DMS79 (cell line): ENCODE measurements at regions not wholly inside any gene's neighbourhood (a gene's known extent, or its start where the extent isn't known, plus 50 kb on each side); places are given as distances from the start of the nearest gene placed in this dataset.
"Not testable (repeated sequence)": the region's sequence is repeated elsewhere in the genome, so short reads cannot be mapped to it uniquely, and the experiment has no call there.

Source experiments
- DNase-seq: peaks from one replicate; lab custom pipeline; 2025; lab: John Stamatoyannopoulos, UW

- no peak for DNase-seq
Observed at GRCh38 chr2:39929531-39929930, 150.5 kb upstream of the THUMPD2 start.

DNA sequence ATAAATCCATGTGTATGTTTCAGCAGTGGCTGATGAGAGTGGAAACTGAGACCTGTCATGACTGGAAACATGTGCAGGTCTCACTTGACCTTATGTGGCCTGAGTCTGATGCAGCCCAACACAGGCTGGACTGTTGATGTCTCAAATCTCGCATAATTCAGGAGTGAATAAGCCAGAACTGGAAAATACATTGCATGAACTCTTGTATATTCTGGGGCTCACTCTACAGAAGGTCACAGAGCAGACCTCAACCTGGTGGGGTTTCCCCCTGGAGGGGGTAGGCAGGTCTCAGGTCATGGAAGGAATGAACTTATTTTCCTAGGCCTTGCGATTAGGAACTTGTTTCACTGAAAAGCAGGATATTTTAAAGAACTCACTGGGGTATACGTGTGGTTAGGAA is 146.3 kb upstream of the THUMPD2 start:
- DNase-seq: no peak

DNA sequence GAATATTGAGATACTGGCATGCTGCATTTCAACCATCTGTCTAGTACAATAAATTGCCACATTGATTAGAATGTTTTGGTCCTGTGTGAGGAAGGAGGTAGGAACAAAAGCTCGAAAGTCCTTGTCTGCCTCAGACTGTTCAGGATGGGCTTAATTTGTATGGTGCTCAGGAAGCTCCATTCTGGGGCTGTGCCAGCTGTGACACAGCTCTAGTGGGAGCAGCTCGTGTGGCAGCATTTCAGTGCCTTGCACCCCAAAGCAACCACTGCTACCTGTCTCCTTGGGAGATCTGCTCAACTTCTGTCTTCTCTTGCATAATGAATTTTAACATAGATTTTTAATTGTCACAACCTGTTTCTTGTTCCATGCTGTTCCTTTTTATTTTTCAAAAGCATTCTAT is 144.4 kb upstream of the THUMPD2 start:
- DNase-seq: no peak

- no peak for DNase-seq
Observed at GRCh38 chr2:39922679-39923405, 143.8 kb upstream of the THUMPD2 start.

DNA sequence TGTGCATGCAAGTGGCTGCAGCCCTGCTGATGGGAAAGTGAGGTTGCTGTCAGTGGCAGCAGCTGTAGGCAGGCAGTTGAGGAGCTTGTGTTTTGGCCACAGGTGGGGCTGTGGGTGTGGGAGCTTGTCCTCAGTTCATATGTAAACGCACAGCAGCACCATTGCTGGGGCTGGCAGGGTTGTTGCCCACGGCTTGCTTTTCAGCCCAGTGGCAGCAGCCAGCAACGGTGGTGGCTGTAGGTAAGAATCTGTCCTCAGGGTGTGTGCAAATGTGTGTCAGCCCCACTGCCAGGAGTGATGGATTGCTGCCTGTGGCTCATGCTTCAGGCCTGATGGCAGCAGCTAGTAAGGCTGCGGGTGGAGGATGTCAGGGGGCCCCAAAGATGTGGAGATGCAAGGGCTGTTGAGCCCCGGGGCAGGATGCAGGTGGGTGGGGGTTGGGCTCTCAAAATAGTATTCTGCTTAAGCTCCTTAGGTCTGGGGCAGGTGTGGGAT is 141.3 kb upstream of the THUMPD2 start:
- no peak for DNase-seq

DNA sequence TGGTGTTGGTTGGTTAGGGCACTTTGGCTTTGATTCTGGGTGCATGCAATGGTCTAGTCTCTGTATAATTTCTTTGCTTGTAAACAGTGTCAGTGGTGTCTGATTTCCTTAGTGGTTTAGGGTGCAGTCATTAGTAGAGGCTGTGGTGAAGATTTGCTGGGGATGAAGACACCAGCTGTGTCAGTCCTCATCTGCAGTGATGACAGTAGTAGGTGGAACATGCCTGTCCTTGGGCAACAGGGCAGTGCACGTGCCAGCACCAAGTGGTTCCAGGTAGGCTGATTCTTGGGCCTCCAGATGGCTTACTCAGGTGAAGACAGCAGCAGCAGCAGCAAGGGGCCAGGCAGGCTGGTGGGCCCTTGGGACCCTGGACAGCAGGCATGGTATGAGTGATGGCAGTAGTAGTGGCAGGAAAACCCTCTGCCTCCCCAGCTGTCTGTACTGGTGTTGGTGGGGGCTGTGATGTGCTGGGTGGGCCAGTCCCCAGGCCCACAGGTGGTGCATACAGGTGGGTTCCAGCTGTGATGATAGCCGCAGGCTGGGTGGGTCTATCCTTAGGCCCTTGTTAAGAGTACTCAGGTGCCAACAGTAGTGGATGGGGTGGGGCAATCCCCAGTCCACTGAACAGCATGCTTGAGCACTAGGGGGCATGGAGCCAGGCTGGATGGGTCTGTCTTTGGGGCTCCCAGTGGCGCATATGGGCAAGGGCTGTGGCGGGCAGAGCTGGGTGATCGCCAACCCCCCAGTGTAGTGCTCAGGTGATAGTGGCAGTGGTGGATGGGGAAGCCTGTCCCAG is 140.7 kb upstream of the THUMPD2 start:
- DNase-seq: no peak

DNA sequence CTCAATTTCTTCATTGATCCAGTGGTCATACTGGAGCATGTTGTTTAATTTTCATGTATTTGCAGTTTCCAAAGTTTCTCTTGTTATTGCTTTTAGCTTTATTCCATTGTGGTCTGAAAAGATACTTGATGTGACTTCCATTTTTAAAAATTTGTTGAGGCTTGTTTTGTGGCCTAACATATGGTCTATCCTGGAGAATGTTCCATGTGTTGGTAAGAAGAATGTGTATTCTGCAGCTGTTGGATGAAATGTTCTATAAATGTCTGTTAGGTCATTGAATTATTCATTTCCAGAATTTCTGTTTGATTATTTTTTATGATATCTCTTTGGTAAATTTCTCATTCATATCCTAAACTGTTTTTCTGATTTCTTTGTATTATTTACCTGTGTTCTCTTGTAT is 139.8 kb upstream of the THUMPD2 start:
- DNase-seq: no peak

GRCh38 chr2:39917371-39917770 is 138.3 kb upstream of the THUMPD2 start:
- DNase-seq: not testable (repeated sequence)

DNA sequence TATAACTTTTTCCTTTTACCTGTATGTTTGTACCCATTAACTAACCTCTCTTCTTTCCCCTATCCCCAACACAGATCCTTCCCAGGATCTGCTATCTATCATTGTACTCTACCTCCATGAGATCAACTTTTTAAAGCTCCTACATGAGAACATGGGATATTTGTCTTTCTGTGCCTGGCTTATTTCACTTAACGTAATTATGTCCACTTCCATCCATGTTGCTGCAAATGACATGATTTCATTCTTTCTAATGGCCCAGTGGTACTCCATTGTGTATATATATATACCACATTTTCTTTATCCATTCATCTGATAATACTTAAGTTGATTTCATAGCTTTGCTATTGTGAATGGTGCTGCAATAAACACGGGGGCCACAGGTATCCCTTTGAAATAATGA is 135.9 kb upstream of the THUMPD2 start:
- DNase-seq: no peak

DNA sequence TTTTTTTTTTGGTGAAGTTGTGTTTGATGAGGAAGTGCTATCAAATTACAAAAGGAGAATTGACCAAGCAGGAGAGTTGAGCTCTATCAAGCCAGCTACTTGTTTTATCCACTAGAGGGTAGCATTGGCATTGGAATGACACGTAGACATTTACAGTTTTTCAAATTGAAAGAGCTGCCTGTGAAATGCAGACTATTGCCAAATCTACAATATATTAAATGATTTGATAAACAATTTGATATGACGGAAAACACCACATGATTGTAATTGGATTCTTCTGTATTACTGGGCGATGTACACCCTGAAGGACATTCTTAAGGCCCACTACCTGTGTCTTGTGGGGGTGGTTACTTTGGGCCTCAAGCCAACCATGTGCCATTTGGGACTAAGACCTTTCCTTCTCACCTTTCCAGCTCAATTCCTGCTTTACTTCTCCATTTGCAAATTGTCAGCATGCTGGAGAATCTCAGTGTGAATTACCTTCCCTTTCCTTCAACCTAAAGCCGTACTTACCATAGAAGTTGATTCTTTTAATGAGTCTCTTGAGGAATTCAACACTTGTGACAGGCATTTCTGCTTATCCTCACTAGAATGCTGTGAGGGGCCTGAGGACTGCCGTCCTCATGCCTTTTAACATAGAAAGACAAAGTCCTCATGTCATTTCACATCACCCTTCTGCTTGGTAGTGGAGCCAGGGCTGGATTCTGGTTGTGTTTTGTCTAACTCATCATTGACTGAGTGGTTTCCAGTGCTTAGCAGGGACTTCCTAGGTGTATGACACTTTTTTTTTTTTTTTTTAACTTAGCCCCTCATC is 134.8 kb upstream of the THUMPD2 start:
- peak; percentile 45 for DNase-seq

DNA sequence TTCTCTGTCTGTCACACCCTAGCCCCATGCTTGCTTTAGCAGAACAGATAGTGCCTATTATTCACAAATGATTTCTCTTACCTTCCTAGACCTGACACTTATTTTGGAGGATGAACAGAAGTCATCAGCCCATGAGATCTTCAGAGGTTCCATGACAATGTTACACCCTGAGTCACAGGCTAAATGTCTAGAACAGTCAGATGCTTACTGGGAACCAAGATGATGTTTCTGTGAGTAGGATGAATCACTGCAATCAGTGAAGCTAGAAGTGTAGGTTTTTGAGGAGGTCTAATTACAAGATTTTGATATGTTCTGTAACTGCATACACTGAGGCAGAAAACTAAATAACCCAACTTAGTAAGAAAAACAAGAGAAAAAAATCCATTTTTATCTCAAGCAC is 123.0 kb upstream of the THUMPD2 start:
- no peak for DNase-seq

DNA sequence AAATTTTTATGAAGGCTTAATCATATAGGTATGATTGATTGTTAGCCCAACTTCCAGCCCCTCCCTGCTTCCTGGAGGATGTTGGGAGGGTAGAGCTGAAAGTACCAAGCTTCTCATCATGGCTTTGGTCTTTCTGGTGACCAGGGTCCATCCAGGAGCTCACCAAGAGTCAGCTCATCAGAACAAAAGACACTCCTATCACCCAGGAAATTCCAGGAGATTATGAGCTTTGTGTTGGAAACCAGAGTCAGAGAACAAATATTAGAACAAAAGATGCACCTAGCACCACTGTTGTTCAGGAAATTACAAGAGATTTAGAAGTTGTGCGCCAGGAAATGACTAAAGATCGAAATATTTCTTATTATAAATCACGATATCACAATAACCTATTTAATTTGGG is 119.9 kb upstream of the THUMPD2 start:
- DNase-seq: no peak

DNA sequence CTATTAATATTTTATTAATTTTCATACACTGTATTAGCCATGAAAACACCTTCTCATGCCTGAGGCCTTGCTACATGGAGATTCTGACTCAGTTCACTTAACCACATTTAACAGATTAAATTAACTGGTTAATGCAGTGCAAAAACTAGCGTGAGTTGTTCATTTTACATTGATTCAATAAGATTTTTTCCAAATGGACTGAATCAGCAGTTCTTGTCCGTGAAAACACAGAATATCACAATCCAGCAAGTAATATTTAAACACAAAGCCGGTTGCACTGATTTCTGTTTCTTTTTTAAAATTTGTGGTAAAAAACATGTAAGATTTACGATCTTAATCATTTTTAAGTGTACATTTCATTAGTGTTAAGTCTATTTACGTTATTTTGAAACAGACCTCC is 118.2 kb upstream of the THUMPD2 start:
- no peak for DNase-seq

DNA sequence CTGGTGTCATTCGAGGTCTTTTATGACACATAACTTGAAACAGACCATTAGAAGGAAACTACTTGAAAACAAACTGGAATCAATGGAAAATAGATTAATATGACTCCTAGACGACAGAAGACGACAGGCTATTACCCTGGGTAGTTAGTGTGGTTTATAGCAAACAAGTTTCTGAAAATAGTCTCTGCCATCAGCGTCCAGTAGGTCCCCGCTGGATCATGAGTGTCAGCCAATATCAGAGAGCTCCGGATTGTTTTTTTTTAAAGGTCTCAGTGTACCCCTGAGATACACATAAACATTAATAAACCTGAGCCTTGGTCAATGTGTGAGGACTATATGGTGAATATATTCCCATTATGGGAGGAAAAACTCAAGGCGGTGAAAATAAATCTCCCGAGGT is 115.0 kb upstream of the THUMPD2 start:
- no peak for DNase-seq

DNA sequence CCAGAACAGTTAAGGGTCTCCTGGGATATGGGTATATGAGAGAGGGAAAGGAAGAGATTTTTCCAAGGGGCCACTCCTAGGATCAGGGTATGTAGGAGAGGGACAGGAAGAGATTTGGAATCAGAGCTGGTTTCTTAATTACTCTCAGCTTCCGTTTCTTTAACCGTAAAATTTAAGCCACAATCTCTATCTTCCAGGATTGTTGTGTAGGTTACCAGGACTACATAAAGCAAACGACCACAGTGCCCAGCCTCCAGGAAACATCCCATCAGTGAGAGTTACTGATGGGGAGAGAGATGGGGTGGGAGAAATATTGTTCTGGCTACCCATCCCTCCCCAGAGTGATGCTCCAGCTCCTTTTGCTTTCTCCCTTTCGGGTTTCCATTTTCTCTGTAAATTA is 114.6 kb upstream of the THUMPD2 start:
- no peak for DNase-seq

DNA sequence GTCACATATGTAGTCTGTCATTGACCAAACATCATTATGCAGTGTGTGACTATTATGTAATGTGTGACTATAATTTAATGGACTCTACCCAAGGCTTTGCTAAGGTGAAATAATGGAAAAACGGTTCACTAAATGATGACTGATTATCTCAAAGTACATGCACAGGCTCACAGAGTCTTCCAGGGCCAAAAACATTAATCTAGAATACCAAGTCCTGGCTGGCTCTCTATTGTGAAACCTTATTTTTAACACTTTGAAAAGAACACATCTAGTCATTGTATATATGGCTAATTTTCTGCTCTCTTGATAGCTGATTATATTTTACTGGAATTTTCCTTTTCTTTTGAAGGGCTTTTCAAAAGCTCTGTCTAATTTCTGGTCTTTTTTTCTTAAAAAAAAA is 102.9 kb upstream of the THUMPD2 start:
- no peak for DNase-seq

GRCh38 chr2:39881494-39881893 is 102.4 kb upstream of the THUMPD2 start:
- no peak for DNase-seq

DNA sequence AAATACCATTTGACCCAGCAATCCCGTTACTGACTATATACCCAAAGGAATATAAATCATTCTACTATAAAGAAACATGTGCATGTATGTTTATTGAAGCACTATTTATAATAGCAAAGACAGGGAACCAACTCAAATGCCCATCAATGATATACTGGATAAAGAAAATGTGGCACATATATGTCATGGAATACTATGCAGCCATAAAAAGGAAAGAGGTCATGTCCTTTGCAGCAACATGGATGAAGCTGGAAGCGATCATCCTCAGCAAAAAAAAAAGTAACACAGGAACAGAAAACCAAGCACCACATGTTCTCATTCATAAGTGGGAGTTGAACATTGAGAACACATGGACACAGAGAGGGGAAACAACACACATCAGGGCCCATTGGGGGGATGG is 99.9 kb upstream of the THUMPD2 start:
- DNase-seq: not testable (repeated sequence)

DNA sequence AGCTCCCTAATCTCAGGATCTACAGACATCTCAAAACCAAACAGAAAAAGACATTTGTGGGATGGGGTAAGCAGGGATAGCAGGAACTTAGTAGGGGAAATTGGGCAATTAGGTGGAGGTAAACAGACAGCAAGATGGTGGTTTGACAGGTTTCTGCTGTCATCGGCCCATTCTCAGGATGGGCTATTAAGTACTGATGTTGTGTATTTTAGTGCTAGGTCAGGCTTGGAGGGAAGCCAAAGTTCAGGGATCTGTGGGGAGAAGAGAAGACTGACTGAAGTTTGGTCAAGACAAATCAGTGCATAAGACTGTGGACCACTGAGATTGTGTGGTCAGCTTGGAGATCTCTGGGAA is 96.8 kb upstream of the THUMPD2 start:
- no peak for DNase-seq

DNA sequence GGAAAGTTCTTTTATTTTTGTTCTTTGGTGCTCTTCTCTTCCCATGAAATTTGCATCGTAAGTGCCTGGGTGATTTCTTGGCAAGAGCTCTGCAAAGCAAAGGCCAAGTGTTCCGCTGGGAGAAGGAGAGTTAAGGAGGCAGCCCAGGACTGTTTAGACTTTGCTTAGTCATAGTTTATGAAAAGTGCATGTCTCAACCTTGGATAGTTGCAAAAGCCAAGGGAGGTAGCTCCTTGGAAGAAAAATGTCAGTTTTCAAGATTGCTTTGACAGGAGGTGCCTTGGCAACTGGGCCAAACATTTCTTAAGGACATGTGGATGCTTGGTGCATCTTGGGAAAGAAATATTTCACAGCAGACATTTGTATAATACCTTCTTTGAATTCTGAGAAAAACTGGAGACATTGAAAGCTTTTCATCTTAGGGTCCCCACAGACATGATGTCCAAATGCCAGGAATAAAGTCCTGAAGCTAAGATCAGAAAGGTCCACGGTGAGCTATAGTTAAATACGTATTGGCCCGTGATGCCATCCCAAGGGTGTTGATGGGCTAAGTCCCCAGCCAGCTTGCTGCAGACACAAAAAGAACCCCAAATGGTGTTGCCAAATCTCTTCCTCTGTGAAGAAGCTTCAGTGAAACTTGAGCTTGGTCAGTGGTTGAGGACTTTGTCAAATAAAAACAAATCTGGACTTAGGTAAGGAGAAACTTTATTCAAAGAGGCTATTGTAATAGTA is 96.3 kb upstream of the THUMPD2 start:
- peak; percentile 7 for DNase-seq

DNA sequence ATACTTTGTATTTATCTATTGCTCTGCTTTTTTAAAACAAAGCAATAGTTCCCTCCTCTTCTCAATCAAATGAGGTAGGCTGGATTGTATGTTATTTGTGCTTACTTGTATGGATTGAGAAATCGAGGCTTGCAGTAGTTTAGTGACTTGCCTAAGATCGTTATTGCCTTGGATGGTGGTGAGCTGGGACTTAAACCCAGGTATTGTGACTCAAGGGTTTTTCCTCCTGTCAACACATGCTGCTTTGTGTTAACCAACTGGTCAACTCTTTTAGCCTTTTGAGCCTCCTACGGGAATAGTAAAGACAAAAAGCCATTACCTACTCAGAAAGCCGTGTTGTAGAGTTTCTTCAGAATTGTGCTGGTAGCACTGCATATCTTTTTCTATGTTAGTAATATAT is 95.2 kb upstream of the THUMPD2 start:
- DNase-seq: no peak

DNA sequence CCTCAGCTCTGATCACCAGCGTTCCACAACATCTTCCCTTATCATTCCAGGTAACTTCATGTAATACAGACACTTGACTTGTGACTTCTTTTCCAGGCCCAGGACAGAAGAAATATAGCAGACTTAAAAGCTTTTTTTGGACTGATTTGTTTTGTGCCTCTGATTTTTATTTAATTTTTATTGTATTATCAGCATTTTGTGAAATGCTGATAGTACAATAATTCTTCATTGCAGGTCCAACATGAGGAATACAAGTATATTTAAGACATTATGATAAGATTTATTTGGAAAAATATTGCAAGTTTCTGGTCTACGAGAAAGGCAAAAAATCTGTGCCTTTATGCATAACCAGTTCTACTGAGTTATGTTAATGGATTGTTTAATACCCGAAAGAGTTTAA is 94.5 kb upstream of the THUMPD2 start:
- no peak for DNase-seq
